Neural progenitor cell (in vitro differentiated cells): ENCODE measurements at regions not wholly inside any gene's neighbourhood (a gene's known extent, or its start where the extent isn't known, plus 50 kb on each side); places are given as distances from the start of the nearest gene placed in this dataset.

Experiments
- CTCF ChIP-seq: fragments of 200-600 bp; sonication (generic); IDR thresholded peaks from 2 replicates; pipeline ENCODE4 v1.5.1; 2017; ENCODE audit warnings: antibody characterized with exemption, mild to moderate bottlenecking
- EZH2 ChIP-seq: fragments of 200-600 bp; sonication (generic); IDR thresholded peaks from 2 replicates; pipeline ENCODE4 v1.6.1; 2017; ENCODE audit warnings: antibody characterized with exemption, mild to moderate bottlenecking, moderate library complexity

DNA sequence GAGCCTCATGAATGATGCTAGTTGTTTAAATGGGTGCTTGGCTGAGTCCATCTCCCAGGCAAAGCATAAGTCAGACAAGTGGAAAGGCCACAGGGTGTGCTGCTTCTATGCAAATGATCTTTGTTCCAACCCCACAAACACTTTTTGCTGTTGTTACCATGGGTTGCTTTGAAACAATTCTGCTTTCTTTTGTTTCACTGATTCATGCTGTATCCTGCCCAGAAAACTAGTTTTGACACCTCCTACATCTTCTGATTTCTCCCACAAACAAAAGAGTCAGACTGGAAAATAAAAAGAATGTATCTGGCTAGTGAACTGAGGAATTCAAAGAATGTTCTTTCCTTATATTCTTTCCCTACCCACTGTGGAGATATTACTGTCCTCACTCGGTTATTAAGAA, 298.6 kb downstream of the DIRAS2 start:
- no peak for TF ChIP-seq CTCF
- no peak for TF ChIP-seq EZH2
